HG03565 (cell line): ENCODE measurements at regions not wholly inside any gene's neighbourhood (a gene's known extent, or its start where the extent isn't known, plus 50 kb on each side); places are given as distances from the start of the nearest gene placed in this dataset.
"Not testable (repeated sequence)": the region's sequence is repeated elsewhere in the genome, so short reads cannot be mapped to it uniquely, and the experiment has no call there.

Source experiments
- ATAC-seq: cut with Tn5 transposase; IDR thresholded peaks from one replicate; pipeline ENCODE4 v1.9.1; 2021; ENCODE audit warnings: mild to moderate bottlenecking, moderate library complexity; ENCODE audit not compliant: unreplicated experiment

- no peak for ATAC-seq
Measured at GRCh38 chr2:12870692-12871091, 154.0 kb downstream of the TRIB2 start.

GRCh38 chr2:12871694-12872315 is 155.1 kb downstream of the TRIB2 start:
- no peak for ATAC-seq

GRCh38 chr2:12877761-12878160 is 161.0 kb downstream of the TRIB2 start:
- ATAC-seq, result no peak

- no peak for ATAC-seq
Measured at GRCh38 chr2:12879649-12880048, 162.9 kb downstream of the TRIB2 start.

GRCh38 chr2:12881952-12882351 is 165.2 kb downstream of the TRIB2 start:
- no peak for ATAC-seq

- no peak for ATAC-seq
Measured at GRCh38 chr2:12882393-12882792, 165.7 kb downstream of the TRIB2 start.

DNA sequence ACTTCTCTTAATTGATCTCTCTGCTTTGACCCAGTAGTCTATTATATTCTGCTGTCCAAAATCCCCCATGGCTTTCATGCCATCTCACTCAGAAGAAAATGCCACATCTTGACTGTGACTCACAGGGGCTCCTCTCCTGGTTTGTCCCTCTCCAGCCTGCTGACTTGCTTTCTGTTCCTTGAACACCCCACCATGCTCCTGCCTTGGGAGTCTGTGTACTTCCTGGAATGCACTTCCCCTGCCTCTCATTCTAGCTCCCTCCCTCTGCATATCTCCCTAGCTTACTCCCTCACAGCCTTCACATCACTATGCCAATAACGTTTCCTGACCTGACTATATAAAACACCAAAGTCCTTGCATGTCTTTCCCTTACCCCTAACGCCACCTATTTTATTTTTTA is 167.2 kb downstream of the TRIB2 start:
- ATAC-seq, result no peak

GRCh38 chr2:12884713-12885282 is 168.1 kb downstream of the TRIB2 start:
- ATAC-seq, result no peak

GRCh38 chr2:12890066-12890465 is 173.3 kb downstream of the TRIB2 start:
- ATAC-seq, result no peak

DNA sequence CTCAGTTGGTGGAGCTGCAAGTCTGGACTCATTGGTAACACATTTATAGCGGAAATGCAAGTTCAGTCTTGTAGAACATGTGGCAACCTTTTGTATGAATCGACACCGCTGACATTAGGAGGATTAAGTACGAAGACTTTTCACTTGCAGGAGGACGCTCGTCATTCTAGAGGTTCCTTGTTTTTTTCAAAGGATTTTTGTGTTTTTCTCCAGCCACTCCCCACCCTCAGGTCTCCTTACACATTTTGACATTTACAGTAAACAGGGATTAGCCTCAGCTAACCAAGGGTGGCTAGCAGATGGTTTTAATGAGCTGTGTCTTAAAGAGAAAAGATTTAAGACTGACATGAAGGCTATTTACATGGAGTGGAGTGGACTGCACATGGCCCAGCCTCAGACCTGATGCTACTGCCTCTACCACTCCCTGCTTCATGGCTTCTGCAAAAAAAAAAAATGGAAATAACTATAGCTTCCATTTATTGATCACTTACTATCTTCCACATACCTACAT is 173.8 kb downstream of the TRIB2 start:
- no peak for ATAC-seq

GRCh38 chr2:12895017-12895416 is 178.3 kb downstream of the TRIB2 start:
- no peak for ATAC-seq

DNA sequence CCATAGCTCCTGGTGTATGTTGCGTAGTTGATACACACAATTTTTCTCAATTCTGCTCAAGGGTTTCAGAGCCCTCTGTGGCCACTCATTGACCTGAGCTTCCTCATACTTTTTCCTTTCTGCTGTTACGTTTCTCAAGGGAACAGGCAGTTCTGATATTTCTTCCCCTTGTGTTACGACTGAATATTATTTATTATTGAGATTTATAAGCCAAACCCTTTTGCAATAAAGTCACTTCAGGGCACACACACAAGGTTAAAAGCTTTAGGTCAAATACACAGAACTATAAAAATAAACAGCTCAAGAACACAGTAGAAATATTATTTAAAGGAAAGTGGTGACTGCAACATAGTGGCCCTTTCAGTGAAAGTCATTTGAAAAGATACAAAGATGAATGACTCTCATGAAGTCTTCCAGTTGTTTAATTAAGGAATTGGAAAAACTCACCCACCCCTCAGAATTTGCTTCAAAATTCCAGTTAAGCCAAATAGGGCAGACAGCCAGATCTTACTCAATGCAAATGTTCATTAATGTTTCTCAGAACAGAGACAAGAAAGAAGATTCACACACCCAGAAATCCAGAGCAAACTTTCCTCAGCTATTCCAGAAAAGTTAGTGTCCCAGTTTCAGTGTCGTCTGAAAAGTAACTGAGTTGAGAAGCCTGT is 179.7 kb downstream of the TRIB2 start:
- ATAC-seq, result no peak

DNA sequence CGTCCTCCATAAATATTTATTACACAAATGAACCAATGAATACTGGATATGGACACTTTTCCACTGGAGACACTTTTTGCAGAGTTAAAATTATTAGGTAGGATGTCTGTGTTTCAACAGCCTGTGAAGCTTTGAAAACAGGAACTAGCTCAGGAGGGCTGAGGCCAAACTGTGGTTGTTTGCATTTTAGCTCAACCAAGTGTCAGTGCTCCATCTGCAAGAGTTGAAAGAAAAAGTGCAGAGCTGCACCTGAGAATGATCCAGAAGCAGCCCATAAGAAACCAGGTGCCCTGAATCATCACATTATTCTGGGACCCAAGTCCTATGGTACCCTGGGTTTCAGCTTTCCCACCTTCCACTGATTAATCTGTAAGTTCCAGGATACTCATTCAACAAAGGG is 180.4 kb downstream of the TRIB2 start:
- no peak for ATAC-seq

- no peak for ATAC-seq
Measured at GRCh38 chr2:12903272-12903671, 186.5 kb downstream of the TRIB2 start.

- no peak for ATAC-seq
Measured at GRCh38 chr2:12910431-12910830, 193.7 kb downstream of the TRIB2 start.

GRCh38 chr2:12915787-12916186 is 199.1 kb downstream of the TRIB2 start:
- no peak for ATAC-seq

GRCh38 chr2:12918138-12918834 is 201.6 kb downstream of the TRIB2 start:
- no peak for ATAC-seq

- no peak for ATAC-seq
Measured at GRCh38 chr2:12918835-12919445, 202.2 kb downstream of the TRIB2 start.

DNA sequence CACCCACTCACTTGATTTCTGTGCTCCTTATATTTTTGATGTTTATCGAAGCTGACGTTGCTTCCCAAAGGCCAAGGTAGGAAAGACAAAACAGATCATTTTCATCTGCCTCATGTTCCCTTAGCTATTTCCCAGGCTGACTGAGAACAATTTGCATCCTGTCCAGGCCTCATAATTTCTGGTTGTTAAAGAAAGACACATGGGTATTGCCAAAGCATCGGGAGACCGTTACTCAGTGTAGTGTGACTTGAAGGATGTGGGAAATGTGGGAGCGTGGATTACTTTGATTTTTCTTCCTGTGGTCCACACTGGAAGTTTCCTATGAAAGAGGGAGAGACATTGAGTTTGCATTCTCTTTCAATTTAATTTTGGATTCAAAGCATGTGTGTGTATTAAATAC is 204.6 kb downstream of the TRIB2 start:
- ATAC-seq, result no peak

DNA sequence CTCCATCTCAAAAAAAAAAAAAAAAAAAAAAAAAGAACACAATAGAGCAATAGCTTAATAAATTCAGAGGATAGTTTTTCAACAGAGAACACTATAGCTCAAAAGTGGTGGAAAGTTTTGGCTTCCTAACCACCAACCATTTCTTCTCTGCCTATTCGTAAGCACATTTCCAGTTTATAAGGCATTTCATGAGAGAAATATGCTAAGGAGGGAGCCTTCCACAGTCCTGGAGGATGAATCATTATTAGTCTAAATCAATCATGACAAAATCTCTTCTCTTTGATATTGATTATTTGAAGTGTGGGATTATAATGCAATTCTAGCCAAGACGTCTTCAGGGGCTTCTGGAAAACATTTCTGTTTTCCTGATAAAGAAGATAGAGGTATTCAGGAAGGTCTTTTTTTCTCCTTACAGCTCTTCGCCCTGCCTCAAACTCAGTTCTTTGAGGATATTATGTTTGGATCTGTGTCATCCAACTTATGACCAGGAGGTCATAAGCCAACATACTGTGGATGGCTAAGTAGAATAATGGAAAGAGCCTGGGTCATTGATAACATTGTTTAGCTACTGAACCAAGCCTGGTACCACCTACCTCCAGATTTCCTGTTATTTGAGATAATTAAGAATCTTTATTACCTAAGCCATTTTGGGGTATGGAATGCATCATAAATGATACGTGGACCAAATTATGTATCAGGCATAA is 207.3 kb downstream of the TRIB2 start:
- ATAC-seq, result no peak

DNA sequence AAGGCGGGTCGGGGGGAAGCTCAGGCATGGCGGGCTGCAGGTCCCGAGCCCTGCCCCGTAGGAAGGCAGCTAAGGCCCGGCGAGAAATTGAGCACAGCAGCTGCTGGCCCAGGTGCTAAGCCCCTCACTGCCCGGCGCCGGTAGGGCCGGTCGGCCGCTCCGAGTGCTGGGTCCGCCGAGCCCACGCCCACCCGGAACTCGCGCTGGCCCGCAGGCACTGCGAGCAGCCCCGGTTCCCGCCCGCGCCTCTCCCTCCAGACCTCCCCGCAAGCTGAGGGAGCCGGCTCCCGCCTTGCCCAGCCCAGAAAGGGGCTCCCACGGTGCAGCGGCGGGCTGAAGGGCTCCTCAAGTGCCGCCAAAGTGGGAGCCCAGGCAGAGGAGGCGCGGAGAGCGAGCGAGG is 209.9 kb downstream of the TRIB2 start:
- not testable (repeated sequence) for ATAC-seq
